Esophagus (tissue), 2 donors: ENCODE measurements at regions not wholly inside any gene's neighbourhood (a gene's known extent, or its start where the extent isn't known, plus 50 kb on each side); places are given as distances from the start of the nearest gene placed in this dataset.

Experiments
- H3K27ac ChIP-seq, 2 donors: one replicate each; pipeline ENCODE4 v1.5.1; 2013; ENCODE audit warnings: low read depth in 2 of 2, mild to moderate bottlenecking in 2 of 2, inconsistent platforms in 1 of 2, low read length in 1 of 2, moderate library complexity in 1 of 2
- H3K27me3 ChIP-seq, 2 donors: one replicate each; pipeline ENCODE4 v1.6.1; 2013; ENCODE audit warnings: low read length in 2 of 2, control low read depth in 1 of 2, mild to moderate bottlenecking in 1 of 2; ENCODE audit not compliant: insufficient read depth in 2 of 2, control insufficient read depth in 1 of 2
- H3K36me3 ChIP-seq, 2 donors: one replicate each; pipeline ENCODE4 v1.6.1; 2013; ENCODE audit warnings: low read length in 1 of 2; ENCODE audit not compliant: control insufficient read depth in 2 of 2, insufficient read depth in 2 of 2
- H3K4me1 ChIP-seq, 2 donors: one replicate each; pipeline ENCODE4 v1.6.1; 2013; ENCODE audit warnings: low read length in 1 of 2; ENCODE audit not compliant: control insufficient read depth in 2 of 2, insufficient read depth in 2 of 2
- H3K4me3 ChIP-seq, 2 donors: one replicate each; pipeline ENCODE4 v1.5.1; 2013; ENCODE audit warnings: low read length in 2 of 2, mild to moderate bottlenecking in 2 of 2, low read depth in 1 of 2, moderate library complexity in 1 of 2
- H3K9me3 ChIP-seq, 2 donors: one replicate each; pipeline ENCODE4 v1.6.1; 2013; ENCODE audit warnings: mild to moderate bottlenecking in 2 of 2, low read depth in 1 of 2, low read length in 1 of 2, moderate library complexity in 1 of 2; ENCODE audit not compliant: control insufficient read depth in 2 of 2, insufficient read depth in 1 of 2
- WGBS, 2 donors: extraction: QIAGEN DNeasy Blood & Tissue Kit; methylation state at CpG; one replicate each; pipeline ENCODE4 v1.1.7; 2013; 5-methylcytosine and 5-hydroxymethylcytosine counted together
- donor health status: healthy with polysubstance abuse.
- donor health status: Bipolar disorder and iron deficiency.

GRCh38 chr5:5026409-5026785 lies 113.7 kb upstream of the ADAMTS16 start:
- WGBS, 2 donors, result 91 to 92% methylated on average over 4 of the region's 4 CpGs

GRCh38 chr5:5031665-5032064 lies 108.5 kb upstream of the ADAMTS16 start:
- no peaks in the 10 kb centered on the region for H3K27me3 ChIP-seq
- H3K4me1 ChIP-seq, result no peaks in the 10 kb centered on the region
- no peak overlapping the region for H3K27ac ChIP-seq
- no peak overlapping the region for H3K4me3 ChIP-seq
- H3K9me3 ChIP-seq, result no peaks in the 10 kb centered on the region
- H3K36me3 ChIP-seq, result no peaks in the 10 kb centered on the region
- WGBS, 2 donors, result 64 to 75% methylated on average over 6 of the region's 6 CpGs

More at GRCh38 chr5:5026409-5026785, 113.7 kb upstream of the ADAMTS16 start:
- Histone ChIP-seq H3K27me3 (no peaks in the 10 kb centered on the region), H3K4me1 (no peaks in the 10 kb centered on the region), H3K9me3 (no peaks in the 10 kb centered on the region), H3K4me3 (no peak overlapping the region), H3K36me3 (no peaks in the 10 kb centered on the region), H3K27ac (no peak overlapping the region)

GRCh38 chr5:5037674-5038073 lies 102.5 kb upstream of the ADAMTS16 start:
- H3K27me3 ChIP-seq, result no peaks in the 10 kb centered on the region
- no peaks in the 10 kb centered on the region for H3K36me3 ChIP-seq
- H3K27ac ChIP-seq, result no peak overlapping the region
- WGBS, 2 donors, result 65 to 84% methylated on average over 1 of the region's 1 CpG
- no peaks in the 10 kb centered on the region for H3K9me3 ChIP-seq
- H3K4me1 ChIP-seq, result no peaks in the 10 kb centered on the region
- H3K4me3 ChIP-seq, result no peak overlapping the region

- no peaks in the 10 kb centered on the region for H3K9me3 ChIP-seq
- WGBS, 2 donors, result 75 to 76% methylated on average over 4 of the region's 4 CpGs
- H3K4me3 ChIP-seq, result no peak overlapping the region
These were observed 100.2 kb upstream of the ADAMTS16 start for GRCh38 chr5:5039918-5040317.

GRCh38 chr5:5040712-5041111 lies 99.4 kb upstream of the ADAMTS16 start:
- H3K9me3 ChIP-seq, result no peaks in the 10 kb centered on the region
- no peak overlapping the region for H3K27ac ChIP-seq
- no peaks in the 10 kb centered on the region for H3K27me3 ChIP-seq
- no peaks in the 10 kb centered on the region for H3K4me1 ChIP-seq
- H3K4me3 ChIP-seq, result no peak overlapping the region
- no peaks in the 10 kb centered on the region for H3K36me3 ChIP-seq
- 82 to 84% methylated on average over 3 of the region's 3 CpGs for WGBS, 2 donors

More at GRCh38 chr5:5039918-5040317, 100.2 kb upstream of the ADAMTS16 start:
- no peaks in the 10 kb centered on the region for H3K36me3 ChIP-seq
- H3K4me1 ChIP-seq, result no peaks in the 10 kb centered on the region
- no peak overlapping the region for H3K27ac ChIP-seq
- H3K27me3 ChIP-seq, result no peaks in the 10 kb centered on the region

GRCh38 chr5:5042806-5043205 lies 97.3 kb upstream of the ADAMTS16 start:
- H3K4me1 ChIP-seq, result no peaks in the 10 kb centered on the region
- H3K27me3 ChIP-seq, result no peaks in the 10 kb centered on the region
- H3K36me3 ChIP-seq, result no peaks in the 10 kb centered on the region
- no peaks in the 10 kb centered on the region for H3K9me3 ChIP-seq
- no peak overlapping the region for H3K27ac ChIP-seq
- no peak overlapping the region for H3K4me3 ChIP-seq

GRCh38 chr5:5043346-5043745 lies 96.8 kb upstream of the ADAMTS16 start:
- no peaks in the 10 kb centered on the region for H3K9me3 ChIP-seq
- H3K4me3 ChIP-seq, result no peak overlapping the region
- no peaks in the 10 kb centered on the region for H3K27me3 ChIP-seq
- H3K36me3 ChIP-seq, result no peaks in the 10 kb centered on the region
- H3K4me1 ChIP-seq, result no peaks in the 10 kb centered on the region
- WGBS, 2 donors, result 32 to 43% methylated on average over 2 of the region's 2 CpGs
- H3K27ac ChIP-seq, result no peak overlapping the region

GRCh38 chr5:5044247-5044840 lies 95.8 kb upstream of the ADAMTS16 start:
- H3K36me3 ChIP-seq, result no peaks in the 10 kb centered on the region
- 70 to 74% methylated on average over 3 of the region's 3 CpGs for WGBS, 2 donors
- no peaks in the 10 kb centered on the region for H3K27me3 ChIP-seq
- no peaks in the 10 kb centered on the region for H3K9me3 ChIP-seq
- H3K4me1 ChIP-seq, result no peaks in the 10 kb centered on the region
- no peak overlapping the region for H3K4me3 ChIP-seq
- no peak overlapping the region for H3K27ac ChIP-seq

- H3K4me1 ChIP-seq, result no peaks in the 10 kb centered on the region
- H3K27me3 ChIP-seq, result no peaks in the 10 kb centered on the region
- no peak overlapping the region for H3K4me3 ChIP-seq
- H3K36me3 ChIP-seq, result no peaks in the 10 kb centered on the region
- H3K27ac ChIP-seq, result no peak overlapping the region
- WGBS, 2 donors, result 75 to 78% methylated on average over 6 of the region's 6 CpGs
- H3K9me3 ChIP-seq, result peaks cover 0 to 2% of the 10 kb centered on the region in 2 donors
These were observed 93.2 kb upstream of the ADAMTS16 start for GRCh38 chr5:5046680-5047502.

GRCh38 chr5:5050801-5051200 lies 89.3 kb upstream of the ADAMTS16 start:
- no peaks in the 10 kb centered on the region for H3K27me3 ChIP-seq
- no peaks in the 10 kb centered on the region for H3K4me1 ChIP-seq
- no peaks in the 10 kb centered on the region for H3K36me3 ChIP-seq
- no peak overlapping the region for H3K27ac ChIP-seq
- H3K4me3 ChIP-seq, result no peak overlapping the region
- WGBS, 2 donors, result 33 to 36% methylated on average over 3 of the region's 3 CpGs
- H3K9me3 ChIP-seq, result peaks cover 0 to 2% of the 10 kb centered on the region in 2 donors
